Adrenal gland (tissue), 5 donors: ENCODE measurements at regions not wholly inside any gene's neighbourhood (a gene's known extent, or its start where the extent isn't known, plus 50 kb on each side); places are given as distances from the start of the nearest gene placed in this dataset.

Experiments
- CTCF ChIP-seq, 6 experiments: fragments of 450-650 bp in 4 of 6; fragments of 200-600 bp in 2 of 6; sonication (generic) in 1 of 6; IDR thresholded peaks; 1 replicate in 5 of 6; 2 replicates in 1 of 6; pipeline versions ENCODE4 v1.5.1 to v1.8.0; 2016 to 2021; ENCODE audit warnings: antibody characterized with exemption in 6 of 6, mild to moderate bottlenecking in 2 of 6, moderate library complexity in 1 of 6
- POLR2A ChIP-seq, 2 donors: fragments of 450-650 bp; IDR thresholded peaks; one replicate each; pipeline ENCODE4 v1.6.1; 2017; ENCODE audit warnings: antibody characterized with exemption in 2 of 2, mild to moderate bottlenecking in 2 of 2, moderate library complexity in 1 of 2
- donor health status: DM: no; HTN: no; CAD: no.

GRCh38 chr6:113392551-113393055 is 464.5 kb upstream of the MARCKS start:
- TF ChIP-seq POLR2A (IDR thresholded peaks at IDR 0.05) (no peak), CTCF (IDR thresholded peaks at IDR 0.05) (no peak)
